ENCODE measurements at regions not wholly inside any gene's neighbourhood (a gene's known extent, or its start where the extent isn't known, plus 50 kb on each side); places are given as distances from the start of the nearest gene placed in this dataset.
A peak's percentile ranks its signal among the peaks of the same experiment; 100 is the strongest.

GRCh38 chr9:119827126-119827525 lies 457.9 kb upstream of the BRINP1 start:
- DNase-seq (ENCODE audit: low spot score) = no peak
- in situ Hi-C loops (cut with HindIII; ENCODE audit: low sequenced_read_pairs) = no loop called here

GRCh38 chr9:119818726-119819435 lies 449.6 kb upstream of the BRINP1 start:
- peak; percentile 81 for DNase-seq (ENCODE audit: low spot score)
- in situ Hi-C loops (cut with HindIII; ENCODE audit: low sequenced_read_pairs) = no loop called here

- in situ Hi-C loops (cut with HindIII; ENCODE audit: low sequenced_read_pairs) = no loop called here
- no peak for DNase-seq (ENCODE audit: low spot score)
Measured at GRCh38 chr9:119810645-119811429, 441.6 kb upstream of the BRINP1 start.

GRCh38 chr9:119803679-119804078 lies 434.4 kb upstream of the BRINP1 start:
- in situ Hi-C loops (cut with HindIII; ENCODE audit: low sequenced_read_pairs) = no loop called here
- DNase-seq (ENCODE audit: low spot score) = no peak

- in situ Hi-C loops (cut with HindIII; ENCODE audit: low sequenced_read_pairs) = no loop called here
- peak; percentile 54 for DNase-seq (ENCODE audit: low spot score)
Measured at GRCh38 chr9:119802621-119803020, 433.4 kb upstream of the BRINP1 start.

- in situ Hi-C loops (cut with HindIII; ENCODE audit: low sequenced_read_pairs) = no loop called here
- DNase-seq (ENCODE audit: low spot score) = peak; percentile 4
Measured at GRCh38 chr9:119802133-119802532, 432.9 kb upstream of the BRINP1 start.

GRCh38 chr9:119801311-119801710 lies 432.1 kb upstream of the BRINP1 start:
- in situ Hi-C loops (cut with HindIII; ENCODE audit: low sequenced_read_pairs) = no loop called here
- DNase-seq (ENCODE audit: low spot score) = peak; percentile 6

GRCh38 chr9:119795395-119795794 lies 426.2 kb upstream of the BRINP1 start:
- in situ Hi-C loops (cut with HindIII; ENCODE audit: low sequenced_read_pairs) = no loop called here
- no peak for DNase-seq (ENCODE audit: low spot score)

GRCh38 chr9:119794836-119795235 lies 425.6 kb upstream of the BRINP1 start:
- in situ Hi-C loops (cut with HindIII; ENCODE audit: low sequenced_read_pairs) = no loop called here
- no peak for DNase-seq (ENCODE audit: low spot score)

- in situ Hi-C loops (cut with HindIII; ENCODE audit: low sequenced_read_pairs) = no loop called here
- no peak for DNase-seq (ENCODE audit: low spot score)
Measured at GRCh38 chr9:119793218-119793617, 424.0 kb upstream of the BRINP1 start.

GRCh38 chr9:119792242-119792641 lies 423.0 kb upstream of the BRINP1 start:
- in situ Hi-C loops (cut with HindIII; ENCODE audit: low sequenced_read_pairs) = no loop called here
- DNase-seq (ENCODE audit: low spot score) = no peak

GRCh38 chr9:119789987-119790386 lies 420.8 kb upstream of the BRINP1 start:
- in situ Hi-C loops (cut with HindIII; ENCODE audit: low sequenced_read_pairs) = no loop called here

GRCh38 chr9:119788921-119789320 lies 419.7 kb upstream of the BRINP1 start:
- DNase-seq (ENCODE audit: low spot score) = no peak
- in situ Hi-C loops (cut with HindIII; ENCODE audit: low sequenced_read_pairs) = no loop called here

More at GRCh38 chr9:119789987-119790386, 420.8 kb upstream of the BRINP1 start:
- no peak for DNase-seq (ENCODE audit: low spot score)

GRCh38 chr9:119781886-119782285 lies 412.7 kb upstream of the BRINP1 start:
- in situ Hi-C loops (cut with HindIII; ENCODE audit: low sequenced_read_pairs) = no loop called here
- DNase-seq (ENCODE audit: low spot score) = no peak

- in situ Hi-C loops (cut with HindIII; ENCODE audit: low sequenced_read_pairs) = no loop called here
- no peak for DNase-seq (ENCODE audit: low spot score)
Measured at GRCh38 chr9:119775410-119775809, 406.2 kb upstream of the BRINP1 start.

GRCh38 chr9:119773823-119774222 lies 404.6 kb upstream of the BRINP1 start:
- in situ Hi-C loops (cut with HindIII; ENCODE audit: low sequenced_read_pairs) = no loop called here
- DNase-seq (ENCODE audit: low spot score) = no peak

- in situ Hi-C loops (cut with HindIII; ENCODE audit: low sequenced_read_pairs) = no loop called here
Measured at GRCh38 chr9:119771341-119771740, 402.1 kb upstream of the BRINP1 start.

GRCh38 chr9:119768266-119768665 lies 399.0 kb upstream of the BRINP1 start:
- DNase-seq (ENCODE audit: low spot score) = no peak
- in situ Hi-C loops (cut with HindIII; ENCODE audit: low sequenced_read_pairs) = no loop called here

More at GRCh38 chr9:119771341-119771740, 402.1 kb upstream of the BRINP1 start:
- DNase-seq (ENCODE audit: low spot score) = no peak

- no peak for DNase-seq (ENCODE audit: low spot score)
- in situ Hi-C loops (cut with HindIII; ENCODE audit: low sequenced_read_pairs) = no loop called here
Measured at GRCh38 chr9:119765632-119766175, 396.5 kb upstream of the BRINP1 start.

- in situ Hi-C loops (cut with HindIII; ENCODE audit: low sequenced_read_pairs) = no loop called here
- DNase-seq (ENCODE audit: low spot score) = no peak
Measured at GRCh38 chr9:119763260-119763659, 394.0 kb upstream of the BRINP1 start.

All from G401 (cell line).